Naive thymus-derived CD4-positive, alpha-beta T cell (primary cell): ENCODE measurements at regions not wholly inside any gene's neighbourhood (a gene's known extent, or its start where the extent isn't known, plus 50 kb on each side); places are given as distances from the start of the nearest gene placed in this dataset.

ENCODE experiments used
- ATAC-seq: fragments of 150-1000 bp; cut with Tn5 transposase; 2 replicates; pipeline ENCODE4 v1.10.0; 2021; ENCODE audit warnings: mild to moderate bottlenecking, moderate library complexity
- CTCF ChIA-PET: fragments of 350-600 bp; sonication (Branson Sonifier 250); formaldehyde crosslinking; loops from one replicate; lab custom pipeline; 2021; ENCODE audit warnings: antibody characterized with exemption; lab: Charles Lee
- POLR2A ChIA-PET: fragments of 350-600 bp; sonication (Branson Sonifier 250); formaldehyde crosslinking; loops from one replicate; lab custom pipeline; 2021; ENCODE audit warnings: antibody characterized with exemption, inconsistent platforms; lab: Charles Lee
- DNase-seq, 9 donors: peaks; one replicate each; pipeline versions ENCODE4 v3.0.0 to v3.0.0-alpha.2; 2020 to 2022; ENCODE audit warnings: mixed read lengths in 1 of 9
- H3K27ac ChIP-seq: one replicate; pipeline ENCODE4 v1.7.0; 2013; ENCODE audit warnings: mild to moderate bottlenecking, low read depth, low read length, moderate library complexity
- H3K27me3 ChIP-seq, 2 donors: one replicate each; pipeline ENCODE4 v1.7.0; 2013; ENCODE audit warnings: low read length in 2 of 2, mild to moderate bottlenecking in 2 of 2, moderate library complexity in 2 of 2; ENCODE audit not compliant: control insufficient read depth in 2 of 2, insufficient read depth in 2 of 2
- H3K36me3 ChIP-seq, 3 experiments: 1 replicate in 2 of 3; 2 replicates in 1 of 3; pipeline ENCODE4 v1.7.0; 2013; ENCODE audit warnings: low read length in 3 of 3, mild to moderate bottlenecking in 3 of 3, moderate library complexity in 1 of 3; ENCODE audit not compliant: insufficient read depth in 3 of 3, control insufficient read depth in 2 of 3
- H3K4me1 ChIP-seq, 2 donors: one replicate each; pipeline ENCODE4 v1.7.0; 2013; ENCODE audit warnings: low read length in 2 of 2, mild to moderate bottlenecking in 2 of 2, moderate library complexity in 1 of 2; ENCODE audit not compliant: control insufficient read depth in 2 of 2, insufficient read depth in 2 of 2
- H3K4me3 ChIP-seq: 2 replicates; pipeline ENCODE4 v1.7.0; 2013; ENCODE audit warnings: mild to moderate bottlenecking, low read length
- H3K9me3 ChIP-seq, 3 experiments: 1 replicate in 2 of 3; 2 replicates in 1 of 3; pipeline ENCODE4 v1.7.0; 2013; ENCODE audit warnings: low read length in 3 of 3; ENCODE audit not compliant: control insufficient read depth in 2 of 3
- H3K27ac Mint-ChIP-seq, 9 donors: one replicate each; pipeline ENCODE4 v1.8.0; 2020 to 2022; ENCODE audit warnings: mixed read lengths in 9 of 9, mild to moderate bottlenecking in 8 of 9, moderate library complexity in 5 of 9, inconsistent platforms in 2 of 9
- H3K27me3 Mint-ChIP-seq, 5 donors: one replicate each; pipeline ENCODE4 v1.8.0; 2021 to 2022; ENCODE audit warnings: mixed read lengths in 5 of 5, mild to moderate bottlenecking in 1 of 5
- H3K36me3 Mint-ChIP-seq, 5 donors: one replicate each; pipeline ENCODE4 v1.8.0; 2020 to 2022; ENCODE audit warnings: mixed read lengths in 5 of 5, mild to moderate bottlenecking in 3 of 5, inconsistent platforms in 1 of 5
- H3K4me1 Mint-ChIP-seq, 7 donors: one replicate each; pipeline ENCODE4 v1.8.0; 2020 to 2022; ENCODE audit warnings: mixed read lengths in 7 of 7, mild to moderate bottlenecking in 3 of 7, inconsistent platforms in 1 of 7
- H3K4me3 Mint-ChIP-seq, 10 donors: one replicate each; pipeline ENCODE4 v1.8.0; 2020 to 2022; ENCODE audit warnings: mild to moderate bottlenecking in 10 of 10, mixed read lengths in 10 of 10, moderate library complexity in 6 of 10, inconsistent platforms in 2 of 10
- H3K9me3 Mint-ChIP-seq, 11 donors: one replicate each; pipeline ENCODE4 v1.8.0; 2020 to 2022; ENCODE audit warnings: mixed read lengths in 11 of 11, mild to moderate bottlenecking in 4 of 11, inconsistent platforms in 1 of 11, moderate library complexity in 1 of 11
- intact Hi-C, 2 donors: fragments of 100-400 bp; cut with micrococcal nuclease; formaldehyde crosslinking; loops; one replicate each; pipeline ENCODE4 v1.15.1; 2023

DNA sequence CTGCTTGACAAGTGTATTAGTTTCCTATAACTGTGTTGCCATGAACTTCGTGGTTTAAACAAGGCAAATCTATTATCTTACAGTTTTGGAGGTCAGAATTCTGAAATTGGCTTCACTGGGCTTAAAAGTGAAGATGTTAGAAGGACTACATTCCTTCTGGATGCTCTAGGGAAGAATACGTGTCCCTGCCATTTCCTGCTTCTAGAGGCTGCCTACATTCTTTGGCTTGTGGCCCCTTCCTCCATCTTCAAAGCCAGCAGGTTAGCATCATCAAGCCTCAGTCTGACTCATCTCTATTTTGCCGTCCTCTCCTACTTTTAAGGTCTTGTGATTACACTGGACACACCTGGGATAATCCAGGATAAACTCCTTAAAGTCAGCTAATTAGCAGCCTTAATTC lies 327.7 kb downstream of the SATB1 start:
- no peaks in the 10 kb centered on the region for H3K27me3 ChIP-seq
- H3K36me3 ChIP-seq, result no peaks in the 10 kb centered on the region
- ATAC-seq, result no peak
- peaks cover 0 to 5% (median 0%) of the 10 kb centered on the region in 7 donors for H3K4me1 Mint-ChIP-seq
- ChIA-PET POLR2A (no interaction called here), CTCF (no interaction called here)
- H3K27me3 Mint-ChIP-seq, result peaks cover 4 to 26% (median 17%) of the 10 kb centered on the region in 5 donors
- DNase-seq, result no peak
- peaks cover 0 to 17% (median 8%) of the 10 kb centered on the region in 11 donors for H3K9me3 Mint-ChIP-seq
- H3K4me3 Mint-ChIP-seq, result no peak overlapping the region
- H3K4me3 ChIP-seq, result no peak overlapping the region
- H3K27ac ChIP-seq, result no peak overlapping the region
- peaks cover 0 to 11% (median 8%) of the 10 kb centered on the region in 5 donors for H3K36me3 Mint-ChIP-seq
- peaks cover 0 to 5% (median 0%) of the 10 kb centered on the region in 3 experiments for H3K9me3 ChIP-seq
- H3K27ac Mint-ChIP-seq, result no peak overlapping the region
- intact Hi-C loops, result no loop called here
- H3K4me1 ChIP-seq, result no peaks in the 10 kb centered on the region

DNA sequence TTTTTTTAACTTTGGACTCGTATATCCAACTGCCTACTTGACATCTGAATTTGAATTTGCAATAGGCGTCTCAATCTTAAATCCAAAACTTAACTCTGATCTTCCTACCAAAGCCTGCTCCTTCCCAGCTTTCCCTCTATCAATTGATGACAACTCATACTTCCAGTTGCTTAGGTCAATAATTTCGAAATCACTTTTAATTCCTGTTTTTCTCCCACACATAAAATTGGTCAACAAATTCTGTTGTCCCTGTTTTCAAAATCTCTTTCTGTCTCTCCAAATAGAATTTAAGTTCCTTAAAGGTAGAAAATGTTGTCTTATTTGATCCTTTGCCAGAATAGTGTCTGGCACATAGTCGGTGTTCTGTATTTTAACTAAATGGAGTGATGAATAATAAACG lies 332.4 kb downstream of the SATB1 start:
- Histone ChIP-seq H3K27ac (no peak overlapping the region), H3K4me1 (no peaks in the 10 kb centered on the region), H3K9me3 (peaks cover 0 to 5% (median 0%) of the 10 kb centered on the region in 3 experiments), H3K4me3 (no peak overlapping the region), H3K27me3 (no peaks in the 10 kb centered on the region), H3K36me3 (no peaks in the 10 kb centered on the region)
- Mint-ChIP-seq H3K27ac (no peak overlapping the region), H3K36me3 (peaks cover 0 to 9% (median 5%) of the 10 kb centered on the region in 5 donors), H3K27me3 (peaks cover 4 to 21% (median 16%) of the 10 kb centered on the region in 5 donors), H3K9me3 (peaks cover 0 to 16% (median 6%) of the 10 kb centered on the region in 11 donors), H3K4me3 (no peak overlapping the region), H3K4me1 (peaks cover 5 to 11% (median 8%) of the 10 kb centered on the region in 7 donors)
- ATAC-seq (no peak), DNase-seq (no peak)
- ChIA-PET POLR2A (no interaction called here), CTCF (no interaction called here)
- intact Hi-C loops, result no loop called here

DNA sequence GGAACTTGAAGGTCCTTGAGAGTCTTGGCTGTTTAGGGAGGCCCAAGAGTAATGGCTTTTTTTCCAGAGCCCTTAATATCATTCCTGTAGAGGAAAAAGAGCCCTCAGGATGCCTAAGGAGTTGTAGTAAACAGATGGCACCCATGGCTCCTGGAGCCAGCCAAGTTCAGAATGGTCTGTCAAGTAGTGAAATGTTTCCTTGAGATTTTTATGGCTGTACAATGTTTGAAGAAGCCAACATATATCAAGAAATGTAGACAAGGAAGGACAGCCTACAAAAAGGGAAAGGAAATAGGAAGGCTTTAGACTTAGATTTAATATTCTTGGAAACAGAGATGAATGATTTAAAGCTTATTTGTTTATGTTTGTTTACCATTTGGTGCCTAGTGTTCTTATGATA lies 334.8 kb downstream of the SATB1 start:
- intact Hi-C loops, result no loop called here
- DNase-seq (no peak), ATAC-seq (no peak)
- no peaks in the 10 kb centered on the region for H3K9me3 ChIP-seq
- Mint-ChIP-seq H3K4me1 (peaks cover 7 to 14% (median 12%) of the 10 kb centered on the region in 7 donors), H3K4me3 (no peak overlapping the region), H3K36me3 (no peaks in the 10 kb centered on the region), H3K27ac (no peak overlapping the region), H3K27me3 (peaks cover 0 to 23% (median 12%) of the 10 kb centered on the region in 5 donors), H3K9me3 (peaks cover 0 to 11% (median 0%) of the 10 kb centered on the region in 11 donors)
- CTCF ChIA-PET, result no interaction called here
- H3K27me3 ChIP-seq, result no peaks in the 10 kb centered on the region
- no peak overlapping the region for H3K4me3 ChIP-seq
- no peaks in the 10 kb centered on the region for H3K36me3 ChIP-seq
- no peaks in the 10 kb centered on the region for H3K4me1 ChIP-seq
- POLR2A ChIA-PET, result no interaction called here
- no peak overlapping the region for H3K27ac ChIP-seq

DNA sequence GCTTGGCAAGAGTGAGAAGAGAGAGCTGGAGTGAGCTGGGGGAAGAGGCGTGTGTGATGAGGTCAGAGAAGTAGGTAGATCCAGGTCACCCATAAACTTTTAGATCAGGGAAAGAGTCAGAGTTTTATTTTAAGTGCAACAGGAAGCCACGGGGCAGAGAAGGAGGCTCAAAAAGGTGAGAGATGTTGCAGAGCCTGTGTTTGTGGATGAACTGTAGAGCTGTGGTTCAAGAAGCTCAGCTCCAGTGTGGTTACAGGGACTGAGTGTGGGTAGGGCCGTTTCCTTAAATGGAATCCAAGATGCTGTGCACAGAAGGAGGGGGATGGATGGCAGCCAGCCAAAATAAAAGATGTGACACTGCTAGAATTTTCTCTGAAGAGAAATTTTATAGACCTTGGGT lies 337.2 kb downstream of the SATB1 start:
- Histone ChIP-seq H3K36me3 (no peaks in the 10 kb centered on the region), H3K9me3 (no peaks in the 10 kb centered on the region), H3K27me3 (no peaks in the 10 kb centered on the region), H3K4me3 (no peak overlapping the region), H3K4me1 (no peaks in the 10 kb centered on the region), H3K27ac (no peak overlapping the region)
- H3K4me1 Mint-ChIP-seq, result peaks cover 7 to 17% (median 13%) of the 10 kb centered on the region in 7 donors
- no peak overlapping the region for H3K4me3 Mint-ChIP-seq
- ATAC-seq (no peak), DNase-seq (no peak)
- H3K27ac Mint-ChIP-seq, result peak overlapping the region in 1 of 9 donors; percentile 4
- ChIA-PET CTCF (no interaction called here), POLR2A (no interaction called here)
- intact Hi-C loops, result no loop called here
- peaks cover 0 to 18% (median 11%) of the 10 kb centered on the region in 5 donors for H3K27me3 Mint-ChIP-seq
- H3K9me3 Mint-ChIP-seq, result peaks cover 0 to 3% (median 0%) of the 10 kb centered on the region in 11 donors
- no peaks in the 10 kb centered on the region for H3K36me3 Mint-ChIP-seq

DNA sequence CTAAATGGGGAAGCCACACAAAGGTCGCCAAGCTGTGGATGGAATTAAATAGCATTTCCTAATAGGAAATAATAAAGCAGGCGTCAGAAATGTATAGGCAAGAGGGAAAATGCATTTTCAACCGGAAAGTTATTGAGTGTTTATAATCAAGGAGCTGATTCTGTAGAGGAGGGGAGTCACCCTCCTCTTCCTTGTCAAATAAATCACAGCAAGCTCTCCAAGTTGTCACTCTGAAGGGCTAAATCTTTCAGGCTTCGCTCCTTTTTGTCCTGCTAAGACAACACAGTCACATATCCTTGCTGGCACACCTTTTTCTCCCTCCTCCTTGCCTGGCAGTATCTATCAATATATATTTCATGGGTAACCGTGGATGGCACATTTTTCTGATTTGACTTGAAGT lies 338.4 kb downstream of the SATB1 start:
- ATAC-seq (no peak), DNase-seq (no peak)
- H3K4me3 ChIP-seq, result no peak overlapping the region
- no peaks in the 10 kb centered on the region for H3K9me3 ChIP-seq
- no peaks in the 10 kb centered on the region for H3K9me3 Mint-ChIP-seq
- no peaks in the 10 kb centered on the region for H3K36me3 ChIP-seq
- H3K4me3 Mint-ChIP-seq, result no peak overlapping the region
- H3K27ac Mint-ChIP-seq, result no peak overlapping the region
- intact Hi-C loops, result no loop called here
- no peaks in the 10 kb centered on the region for H3K4me1 ChIP-seq
- H3K4me1 Mint-ChIP-seq, result peaks cover 7 to 17% (median 13%) of the 10 kb centered on the region in 7 donors
- H3K27me3 Mint-ChIP-seq, result peaks cover 0 to 15% (median 11%) of the 10 kb centered on the region in 5 donors
- H3K27me3 ChIP-seq, result no peaks in the 10 kb centered on the region
- POLR2A ChIA-PET, result no interaction called here
- CTCF ChIA-PET, result interaction anchor here (0.7 kb wide), 1 partner anchor 23 kb away, joined by 3 read pairs; no protein-coding TSS in a partner anchor
- H3K36me3 Mint-ChIP-seq, result no peaks in the 10 kb centered on the region
- no peak overlapping the region for H3K27ac ChIP-seq

DNA sequence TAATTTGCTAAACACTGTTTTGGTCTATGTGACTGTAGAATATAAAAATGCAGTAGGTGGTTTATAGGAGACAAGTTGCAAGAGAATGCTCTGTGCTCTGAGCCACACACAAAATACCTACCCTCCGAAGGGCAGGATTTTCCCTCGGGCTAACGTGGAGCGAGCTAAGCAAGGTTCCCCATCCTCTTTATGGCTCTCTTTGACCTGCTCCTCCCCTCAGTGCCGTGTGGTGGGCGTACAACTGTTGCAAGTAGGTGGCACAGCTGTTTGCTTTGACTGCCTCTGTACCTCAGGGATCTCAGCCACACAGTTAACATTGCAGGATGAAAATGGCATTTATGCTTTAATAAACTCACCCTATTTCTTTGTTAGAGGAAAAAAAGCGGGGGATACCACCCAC lies 339.1 kb downstream of the SATB1 start:
- no peak overlapping the region for H3K4me3 Mint-ChIP-seq
- no peak overlapping the region for H3K27ac Mint-ChIP-seq
- no peaks in the 10 kb centered on the region for H3K9me3 Mint-ChIP-seq
- H3K27me3 Mint-ChIP-seq, result peaks cover 0 to 15% (median 11%) of the 10 kb centered on the region in 5 donors
- ChIA-PET CTCF (no interaction called here), POLR2A (no interaction called here)
- intact Hi-C loops, result no loop called here
- H3K4me3 ChIP-seq, result no peak overlapping the region
- H3K4me1 ChIP-seq, result no peaks in the 10 kb centered on the region
- no peaks in the 10 kb centered on the region for H3K36me3 ChIP-seq
- ATAC-seq, result no peak
- DNase-seq, result no peak
- no peaks in the 10 kb centered on the region for H3K36me3 Mint-ChIP-seq
- H3K4me1 Mint-ChIP-seq, result peaks cover 7 to 17% (median 13%) of the 10 kb centered on the region in 7 donors
- no peaks in the 10 kb centered on the region for H3K9me3 ChIP-seq
- H3K27ac ChIP-seq, result no peak overlapping the region
- no peaks in the 10 kb centered on the region for H3K27me3 ChIP-seq

DNA sequence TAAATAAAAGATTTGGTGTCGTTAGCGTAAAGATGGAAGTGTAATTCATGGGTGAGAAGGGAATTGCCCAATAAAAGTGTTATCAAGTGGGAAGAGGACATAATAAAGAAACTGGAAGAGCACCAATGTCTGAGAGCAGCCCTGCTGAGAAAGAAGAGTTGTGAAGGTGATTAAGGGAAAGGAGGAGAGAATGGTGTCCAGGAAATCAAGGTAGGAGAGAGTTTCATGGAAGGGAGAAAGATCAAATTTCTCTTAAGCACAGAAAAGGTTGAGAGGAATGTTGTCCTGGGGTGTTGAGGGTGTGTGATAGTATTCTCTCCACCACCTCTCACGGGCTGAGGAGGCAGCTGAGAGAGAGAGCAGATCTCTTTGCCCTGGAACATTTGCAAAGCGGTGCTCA lies 339.7 kb downstream of the SATB1 start:
- Histone ChIP-seq H3K27ac (no peak overlapping the region), H3K4me1 (no peaks in the 10 kb centered on the region), H3K36me3 (no peaks in the 10 kb centered on the region), H3K9me3 (no peaks in the 10 kb centered on the region), H3K4me3 (no peak overlapping the region), H3K27me3 (no peaks in the 10 kb centered on the region)
- no peaks in the 10 kb centered on the region for H3K9me3 Mint-ChIP-seq
- DNase-seq, result no peak
- peaks cover 7 to 17% (median 13%) of the 10 kb centered on the region in 7 donors for H3K4me1 Mint-ChIP-seq
- peaks cover 0 to 15% (median 11%) of the 10 kb centered on the region in 5 donors for H3K27me3 Mint-ChIP-seq
- CTCF ChIA-PET, result no interaction called here
- no peak for ATAC-seq
- POLR2A ChIA-PET, result interaction anchor here (0.6 kb wide), 1 partner anchor 208 kb away, joined by 3 read pairs; no protein-coding TSS in a partner anchor
- H3K27ac Mint-ChIP-seq, result no peak overlapping the region
- H3K36me3 Mint-ChIP-seq, result no peaks in the 10 kb centered on the region
- H3K4me3 Mint-ChIP-seq, result no peak overlapping the region
- intact Hi-C loops, result no loop called here
